ENCODE measurements at regions not wholly inside any gene's neighbourhood (a gene's known extent, or its start where the extent isn't known, plus 50 kb on each side); places are given as distances from the start of the nearest gene placed in this dataset.

DNA sequence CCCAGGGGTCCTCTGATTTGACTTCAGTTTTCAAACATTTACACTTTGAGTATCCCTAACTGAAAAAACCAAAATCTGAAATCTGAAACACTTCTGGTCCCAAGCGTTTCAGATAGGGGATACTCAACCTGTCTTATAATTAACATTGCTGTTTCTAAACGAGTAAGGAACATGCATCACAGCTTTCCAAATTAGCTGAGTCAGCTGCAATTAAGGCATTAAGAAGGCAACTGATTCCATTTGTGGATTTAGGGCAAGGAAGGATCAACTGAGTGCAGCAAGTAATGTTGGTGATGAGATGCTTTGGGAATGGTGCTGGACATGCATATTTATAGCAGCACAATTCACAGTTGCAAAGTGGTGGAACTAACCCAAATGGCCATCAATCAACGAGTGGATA is 168.6 kb downstream of the ACER2 start:
- TF ChIP-seq, protein P1, sequence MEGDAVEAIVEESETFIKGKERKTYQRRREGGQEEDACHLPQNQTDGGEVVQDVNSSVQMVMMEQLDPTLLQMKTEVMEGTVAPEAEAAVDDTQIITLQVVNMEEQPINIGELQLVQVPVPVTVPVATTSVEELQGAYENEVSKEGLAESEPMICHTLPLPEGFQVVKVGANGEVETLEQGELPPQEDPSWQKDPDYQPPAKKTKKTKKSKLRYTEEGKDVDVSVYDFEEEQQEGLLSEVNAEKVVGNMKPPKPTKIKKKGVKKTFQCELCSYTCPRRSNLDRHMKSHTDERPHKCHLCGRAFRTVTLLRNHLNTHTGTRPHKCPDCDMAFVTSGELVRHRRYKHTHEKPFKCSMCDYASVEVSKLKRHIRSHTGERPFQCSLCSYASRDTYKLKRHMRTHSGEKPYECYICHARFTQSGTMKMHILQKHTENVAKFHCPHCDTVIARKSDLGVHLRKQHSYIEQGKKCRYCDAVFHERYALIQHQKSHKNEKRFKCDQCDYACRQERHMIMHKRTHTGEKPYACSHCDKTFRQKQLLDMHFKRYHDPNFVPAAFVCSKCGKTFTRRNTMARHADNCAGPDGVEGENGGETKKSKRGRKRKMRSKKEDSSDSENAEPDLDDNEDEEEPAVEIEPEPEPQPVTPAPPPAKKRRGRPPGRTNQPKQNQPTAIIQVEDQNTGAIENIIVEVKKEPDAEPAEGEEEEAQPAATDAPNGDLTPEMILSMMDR (conservative IDR thresholded peaks at IDR 0.05; ENCODE audit: low read depth, low read length) = no peak
- TF ChIP-seq EZH2 (IDR thresholded peaks at IDR 0.05; ENCODE audit: low read length, unreplicated experiment) = no peak

Measured in PC-3 (cell line).